Activated naive CD4-positive, alpha-beta T cell (primary cell): ENCODE measurements at regions not wholly inside any gene's neighbourhood (a gene's known extent, or its start where the extent isn't known, plus 50 kb on each side); places are given as distances from the start of the nearest gene placed in this dataset.
"Not testable (repeated sequence)": the region's sequence is repeated elsewhere in the genome, so short reads cannot be mapped to it uniquely, and the experiment has no call there.

Experiments used
- DNase-seq, 4 experiments: peaks; one replicate each; lab custom pipeline; 2025; lab: John Stamatoyannopoulos, UW

DNA sequence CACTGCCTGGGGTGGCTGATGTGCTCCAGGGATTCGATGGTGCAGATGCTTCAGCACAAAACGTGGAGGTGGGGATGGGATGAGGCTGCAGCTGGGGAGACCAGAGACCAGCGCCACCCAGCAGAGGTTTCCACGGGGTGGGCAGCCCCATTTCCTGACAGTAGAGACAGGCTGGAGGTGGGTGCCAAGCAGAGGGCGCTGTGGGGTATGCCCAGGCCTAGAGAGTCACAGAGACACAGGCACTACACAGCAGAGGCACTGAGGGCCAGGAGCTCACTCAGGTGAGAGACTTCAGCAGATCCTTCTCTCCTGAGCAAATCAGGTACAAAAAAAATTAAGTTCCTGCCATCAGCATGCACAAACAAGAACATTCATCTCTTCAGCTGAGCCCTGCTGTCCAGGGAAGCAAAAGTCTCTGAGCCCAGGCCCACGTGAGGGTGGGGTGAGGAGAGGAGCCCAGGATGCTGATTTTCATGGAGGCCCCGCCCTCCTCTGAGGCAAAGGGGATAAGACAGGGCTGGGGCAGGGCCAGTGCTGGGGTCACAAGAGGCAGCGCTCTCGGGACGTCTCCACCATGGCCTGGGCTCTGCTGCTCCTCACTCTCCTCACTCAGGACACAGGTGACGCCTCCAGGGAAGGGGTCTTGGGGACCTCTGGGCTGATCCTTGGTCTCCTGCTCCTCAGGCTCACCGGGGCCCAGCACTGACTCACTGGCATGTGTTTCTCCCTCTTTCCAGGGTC lies 53.1 kb downstream of the GGTLC2 start:
- DNase-seq, result no peak

DNA sequence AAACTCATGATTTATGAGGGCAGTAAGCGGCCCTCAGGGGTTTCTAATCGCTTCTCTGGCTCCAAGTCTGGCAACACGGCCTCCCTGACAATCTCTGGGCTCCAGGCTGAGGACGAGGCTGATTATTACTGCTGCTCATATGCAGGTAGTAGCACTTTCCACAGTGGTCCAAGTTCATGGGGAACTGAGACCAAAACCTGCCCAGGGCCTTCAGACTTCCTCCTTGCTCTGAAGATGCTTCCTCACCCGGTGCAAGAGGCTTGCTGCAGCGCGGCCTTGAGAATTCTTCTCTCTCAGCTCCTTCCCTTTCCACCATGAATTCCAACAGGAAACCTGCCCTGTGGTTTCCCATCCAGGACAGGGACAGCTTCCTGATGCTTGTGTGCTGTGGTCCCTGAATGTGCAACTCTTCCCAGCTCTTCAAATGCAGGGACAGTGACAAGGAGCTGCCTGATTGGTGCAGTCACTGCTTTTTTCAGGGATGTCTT lies 53.9 kb downstream of the GGTLC2 start:
- DNase-seq, result no peak

DNA sequence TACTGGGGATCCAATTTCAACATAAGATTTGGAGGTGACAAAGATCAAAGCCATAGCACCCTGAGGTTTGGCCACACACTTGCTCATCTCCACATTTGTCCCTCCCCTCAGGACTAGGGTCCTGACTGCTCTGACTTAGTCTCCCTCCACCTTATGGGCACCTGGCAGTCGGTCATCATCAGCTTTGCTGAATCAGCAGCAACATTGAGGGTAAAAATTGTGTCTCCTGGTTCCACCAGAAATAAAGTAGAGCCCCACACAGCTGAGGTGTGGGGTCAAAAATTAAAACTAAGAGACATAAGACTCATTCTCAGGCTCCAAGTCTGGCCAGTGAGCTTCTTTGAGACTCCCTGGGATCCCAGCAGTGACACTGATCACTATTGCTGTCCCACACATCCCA lies 56.2 kb downstream of the GGTLC2 start:
- no peak for DNase-seq

DNA sequence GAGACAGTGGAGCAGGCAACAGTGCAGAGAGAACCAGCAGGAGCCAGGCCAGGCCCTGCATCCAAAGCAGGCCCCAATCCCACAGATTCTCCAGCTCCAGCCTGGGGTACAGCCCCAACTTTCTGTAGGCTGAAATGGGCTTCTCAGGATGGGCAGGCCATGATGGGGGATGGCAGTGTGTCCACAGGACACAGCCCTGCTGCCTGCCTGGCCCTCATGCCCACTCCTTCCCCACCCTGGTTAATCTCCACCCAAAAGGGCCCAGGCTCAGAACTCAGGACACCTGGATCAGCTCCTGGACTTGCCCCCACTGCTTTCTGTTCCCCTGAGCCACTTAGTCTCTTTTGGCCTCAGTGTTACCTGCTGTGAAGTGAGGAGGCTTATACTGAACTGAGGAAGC lies 57.1 kb downstream of the GGTLC2 start:
- not testable (repeated sequence) for DNase-seq

DNA sequence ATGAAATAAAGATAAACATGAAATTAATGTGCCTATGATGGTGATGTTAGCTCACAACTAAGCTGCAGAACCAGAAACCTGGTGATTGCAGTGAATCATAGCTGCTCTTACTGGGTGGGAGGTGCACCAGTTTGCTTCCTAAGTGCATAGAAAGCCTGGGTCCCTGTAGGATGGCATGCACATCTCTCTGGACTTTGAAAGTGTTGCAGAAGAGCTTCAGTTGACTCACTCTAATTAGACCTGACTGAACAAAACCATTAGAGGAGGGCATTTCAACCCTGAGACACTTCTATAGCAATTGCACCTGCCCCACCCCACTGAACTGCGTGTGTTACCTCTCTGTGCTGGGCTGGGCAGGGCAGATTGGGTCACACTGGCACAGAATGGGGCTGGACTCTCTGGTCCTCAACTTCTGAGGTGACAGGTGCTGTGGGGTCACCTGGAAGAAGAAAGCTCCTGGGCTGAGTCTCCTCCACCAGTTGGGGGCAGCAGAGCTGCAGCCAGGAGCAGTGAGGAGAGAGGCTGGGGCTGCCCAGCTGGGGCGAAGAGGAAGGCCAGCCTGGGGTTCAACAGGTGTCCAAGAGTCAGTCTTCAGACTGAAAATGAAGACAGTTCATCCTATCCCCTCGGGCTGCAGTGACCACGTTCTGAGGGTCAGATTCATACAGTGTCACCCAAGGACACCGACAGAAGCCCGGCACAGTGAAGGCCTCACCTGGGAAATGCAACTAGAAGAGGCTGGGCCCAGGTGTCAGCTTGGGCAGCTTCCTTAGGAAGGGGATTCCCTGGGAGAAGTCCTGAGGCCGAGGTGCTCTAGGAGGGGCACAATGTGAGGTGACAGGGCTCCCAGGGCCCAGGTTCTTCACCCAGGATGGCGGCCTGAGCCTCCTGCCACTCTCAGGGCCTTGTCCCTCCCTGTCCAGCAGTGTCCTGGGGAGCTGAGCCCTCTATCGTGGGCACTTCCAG lies 58.1 kb downstream of the GGTLC2 start:
- DNase-seq, result no peak

DNA sequence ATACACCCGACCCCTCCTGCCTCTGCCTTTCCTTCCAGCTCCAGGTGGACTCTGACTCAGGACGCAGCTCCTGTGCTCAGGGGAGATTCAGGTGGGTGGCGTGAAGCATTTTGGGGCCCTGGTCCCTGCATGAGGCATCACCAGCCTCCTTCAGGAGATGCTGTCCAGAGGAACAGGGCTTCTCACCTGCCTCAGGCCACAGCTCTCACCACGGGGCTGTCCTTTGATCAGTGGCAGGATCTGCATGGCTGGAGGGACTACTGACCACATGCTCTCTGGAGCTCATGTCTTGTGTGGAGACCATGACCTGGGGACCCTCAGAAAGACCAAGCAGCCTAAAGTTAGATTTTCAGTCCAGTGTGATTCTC lies 58.8 kb downstream of the GGTLC2 start:
- DNase-seq, result no peak

DNA sequence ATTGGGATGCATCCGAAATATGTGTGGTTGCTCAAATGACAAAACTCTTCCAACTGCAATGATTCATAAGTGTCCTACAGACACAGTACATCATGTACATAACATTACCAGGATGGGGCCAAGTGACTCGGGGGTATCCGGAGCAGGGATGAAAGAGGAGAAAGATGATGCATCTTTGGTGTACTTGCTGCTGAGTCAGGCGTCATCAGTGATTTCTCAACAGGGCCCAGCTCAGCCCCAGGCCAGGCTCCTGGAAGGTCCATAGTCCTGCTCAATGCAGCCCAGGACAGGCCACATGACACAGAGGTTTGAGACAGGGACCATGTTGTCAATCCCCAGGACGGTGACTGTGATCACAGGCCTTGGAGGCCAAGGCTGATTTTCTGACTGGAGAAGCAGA lies 59.3 kb downstream of the GGTLC2 start:
- no peak for DNase-seq

DNA sequence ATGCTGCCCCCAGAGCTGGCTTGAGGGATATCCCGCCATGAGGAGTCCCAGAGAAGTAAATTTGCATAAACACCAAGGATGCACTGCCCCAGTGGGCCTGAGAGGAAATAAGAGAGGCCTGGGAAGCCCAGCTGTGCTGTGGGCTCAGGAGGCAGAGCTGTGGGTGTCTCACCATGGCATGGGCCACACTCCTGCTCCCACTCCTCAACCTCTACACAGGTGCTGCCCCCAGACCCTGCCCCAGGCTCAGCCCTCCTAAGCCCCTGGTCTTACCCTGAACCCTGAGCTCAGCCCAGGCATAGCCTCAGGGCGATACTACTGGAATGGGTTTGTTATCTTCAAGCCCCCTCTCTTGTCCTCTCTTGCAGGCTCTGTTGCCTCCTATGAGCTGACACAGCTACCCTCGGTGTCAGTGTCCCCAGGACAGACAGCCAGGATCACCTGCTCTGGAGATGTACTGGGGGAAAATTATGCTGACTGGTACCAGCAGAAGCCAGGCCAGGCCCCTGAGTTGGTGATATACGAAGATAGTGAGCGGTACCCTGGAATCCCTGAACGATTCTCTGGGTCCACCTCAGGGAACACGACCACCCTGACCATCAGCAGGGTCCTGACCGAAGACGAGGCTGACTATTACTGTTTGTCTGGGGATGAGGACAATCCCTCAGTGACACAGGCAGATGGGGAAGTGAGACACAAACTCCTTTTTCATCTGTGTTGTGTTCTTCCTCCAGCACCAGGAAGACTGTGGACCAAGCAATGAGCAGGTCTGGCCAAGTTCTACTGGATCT lies 59.9 kb downstream of the GGTLC2 start:
- no peak for DNase-seq

DNA sequence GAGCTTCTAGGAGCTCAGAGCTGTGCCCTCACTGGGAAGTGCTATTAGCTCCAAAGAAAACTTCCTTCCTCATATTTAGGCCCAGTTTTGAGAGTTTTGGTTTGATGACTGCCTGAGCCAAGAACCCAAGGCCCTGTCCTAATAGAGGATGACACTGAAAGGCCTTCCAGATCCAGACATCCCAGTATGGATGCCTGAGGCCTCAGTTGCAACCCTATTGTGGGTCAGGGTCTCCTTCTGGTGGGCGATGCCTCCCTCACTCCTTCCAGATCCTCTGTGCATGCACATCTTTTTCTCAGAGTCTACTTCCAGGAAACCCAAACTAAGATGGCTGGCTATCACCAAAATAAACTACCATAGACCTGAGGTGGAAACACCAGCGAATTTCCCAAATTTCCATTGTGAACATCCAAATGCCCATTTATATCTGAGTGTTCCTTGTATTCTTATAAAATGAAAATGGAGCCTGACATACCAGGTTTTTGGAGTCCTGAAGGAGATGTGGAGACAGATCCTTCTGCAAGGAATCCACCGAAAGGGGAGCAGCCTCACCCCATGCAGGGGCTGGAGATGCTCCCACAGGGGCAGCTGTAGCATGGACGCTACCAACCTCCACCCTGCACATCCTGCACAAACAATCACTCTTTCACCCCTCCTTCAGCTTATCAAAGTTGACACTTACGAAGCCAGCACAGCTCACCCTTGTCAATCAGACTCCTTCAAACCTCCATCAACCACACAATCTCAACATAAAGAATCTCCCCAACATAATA lies 61.1 kb downstream of the GGTLC2 start:
- no peak for DNase-seq

DNA sequence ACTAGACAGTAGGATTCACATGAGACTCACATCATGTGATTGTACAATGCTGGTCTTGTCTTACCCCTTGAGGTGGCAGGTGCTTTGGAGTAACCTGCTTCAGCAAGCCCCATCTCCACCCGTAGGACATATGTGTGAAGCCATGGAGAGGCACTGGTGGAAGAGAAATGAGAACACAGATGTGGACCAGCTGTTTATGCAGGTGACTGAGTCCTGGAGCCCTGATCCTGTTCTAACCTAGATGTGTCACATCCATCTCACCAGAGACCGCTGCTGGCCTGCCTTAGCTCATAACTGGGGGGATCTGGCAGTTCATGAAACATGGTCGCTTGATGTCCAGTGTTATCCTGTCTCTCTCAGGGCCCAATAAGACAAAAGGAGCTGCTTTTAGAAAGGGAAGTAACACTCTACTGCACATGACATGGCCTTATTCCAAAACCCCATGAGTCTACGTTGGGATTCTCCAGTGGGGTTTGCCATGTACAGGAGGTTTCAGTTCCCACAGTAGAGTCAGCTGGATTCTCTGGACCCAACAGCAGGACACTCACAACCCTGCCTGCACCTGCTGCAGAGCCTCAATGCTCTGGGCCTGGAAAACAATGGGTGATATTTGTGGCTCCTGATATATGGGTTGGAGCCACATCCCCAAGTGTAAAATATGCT lies 62.0 kb downstream of the GGTLC2 start:
- DNase-seq, result no peak

DNA sequence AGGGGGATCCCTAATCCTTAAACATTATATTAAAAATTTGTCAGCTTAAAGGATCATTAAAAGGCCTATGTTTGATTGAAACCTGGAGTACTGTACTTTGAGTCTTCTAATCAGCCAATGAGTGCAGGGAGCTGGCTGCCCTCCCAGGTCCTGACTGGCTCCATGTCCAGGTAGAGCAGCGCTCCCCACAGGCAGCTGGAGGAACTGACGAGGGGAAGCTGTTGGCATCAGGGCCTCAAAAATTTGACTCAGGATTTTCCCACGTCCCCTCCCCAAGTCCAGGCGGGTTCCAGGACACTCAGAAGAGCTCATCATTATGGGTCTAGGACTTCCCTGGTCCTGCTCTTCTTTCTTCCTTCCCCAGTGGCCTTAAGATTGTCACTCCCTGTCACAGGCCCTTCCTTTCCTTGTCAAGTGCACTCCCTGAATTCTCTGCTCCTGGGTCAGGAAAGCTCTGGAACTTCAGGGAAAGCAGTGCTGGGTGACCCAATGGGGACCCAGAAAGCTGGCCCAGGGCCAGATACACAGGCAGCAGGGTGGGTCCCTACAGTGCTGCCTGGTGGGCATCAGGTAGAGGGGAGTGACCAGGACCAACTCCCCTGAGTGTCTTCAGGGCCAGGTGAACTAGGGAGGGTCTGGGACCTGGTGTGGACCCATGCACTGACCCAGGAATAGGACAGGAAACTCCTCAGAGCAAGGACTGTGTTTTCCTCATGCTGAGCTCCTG lies 65.5 kb downstream of the GGTLC2 start:
- no peak for DNase-seq

DNA sequence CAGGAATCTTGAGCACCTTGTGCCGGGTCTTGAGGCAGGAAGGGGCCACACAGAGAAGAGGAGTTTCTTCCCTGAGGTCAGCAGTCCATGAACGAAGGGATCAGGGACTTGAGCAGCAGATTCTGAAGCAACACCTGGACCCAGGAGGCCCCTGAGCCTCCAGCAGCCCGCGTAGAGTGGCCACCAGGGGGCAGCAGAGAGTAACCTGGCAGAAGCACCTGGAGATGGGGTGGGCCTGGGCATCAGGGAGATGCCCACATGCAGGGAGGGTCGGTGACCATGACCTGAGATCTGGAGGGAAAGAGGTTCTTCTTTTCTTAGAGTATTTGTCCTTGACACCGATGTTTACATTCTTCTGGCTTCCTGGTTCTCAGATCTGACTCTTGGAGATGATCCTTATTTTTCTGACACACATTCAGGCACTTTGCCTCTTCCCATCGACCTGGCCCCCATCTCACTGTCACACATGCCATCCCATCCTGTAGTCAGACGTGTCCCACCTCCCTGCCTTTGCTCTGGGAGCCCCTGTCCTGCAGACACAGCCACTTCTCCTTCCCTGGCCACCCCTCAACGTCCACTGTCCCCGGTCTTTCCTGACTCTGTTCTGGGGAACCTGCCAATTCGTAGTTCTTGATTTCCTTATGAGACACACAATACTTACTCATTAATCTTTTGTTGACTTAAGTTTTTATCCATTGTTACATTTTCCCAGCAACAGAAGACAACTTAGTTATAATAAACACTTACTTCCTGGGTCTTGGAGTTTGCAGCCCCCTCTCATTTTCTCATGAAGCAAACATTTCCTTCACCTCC lies 66.5 kb downstream of the GGTLC2 start:
- peak; percentile 55 to 76 (median 72) for DNase-seq

DNA sequence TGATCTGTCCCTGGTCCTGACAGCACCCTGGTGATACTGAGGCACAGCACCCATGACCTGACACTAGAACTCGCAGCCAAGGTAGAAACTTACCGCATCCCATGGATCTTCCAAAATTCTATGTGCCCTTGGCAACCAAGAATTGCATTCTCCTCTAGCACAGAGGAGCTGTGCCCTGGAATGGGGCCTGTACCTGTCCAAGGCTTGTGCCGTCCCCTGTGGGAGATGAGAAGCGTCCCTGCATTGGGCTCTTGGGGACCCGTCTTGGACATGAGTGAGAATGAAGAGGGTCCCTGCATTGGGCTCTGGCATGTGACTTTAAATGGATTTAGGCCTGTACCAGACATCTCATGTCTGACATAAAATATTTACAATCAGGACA lies 67.1 kb downstream of the GGTLC2 start:
- no peak for DNase-seq

DNA sequence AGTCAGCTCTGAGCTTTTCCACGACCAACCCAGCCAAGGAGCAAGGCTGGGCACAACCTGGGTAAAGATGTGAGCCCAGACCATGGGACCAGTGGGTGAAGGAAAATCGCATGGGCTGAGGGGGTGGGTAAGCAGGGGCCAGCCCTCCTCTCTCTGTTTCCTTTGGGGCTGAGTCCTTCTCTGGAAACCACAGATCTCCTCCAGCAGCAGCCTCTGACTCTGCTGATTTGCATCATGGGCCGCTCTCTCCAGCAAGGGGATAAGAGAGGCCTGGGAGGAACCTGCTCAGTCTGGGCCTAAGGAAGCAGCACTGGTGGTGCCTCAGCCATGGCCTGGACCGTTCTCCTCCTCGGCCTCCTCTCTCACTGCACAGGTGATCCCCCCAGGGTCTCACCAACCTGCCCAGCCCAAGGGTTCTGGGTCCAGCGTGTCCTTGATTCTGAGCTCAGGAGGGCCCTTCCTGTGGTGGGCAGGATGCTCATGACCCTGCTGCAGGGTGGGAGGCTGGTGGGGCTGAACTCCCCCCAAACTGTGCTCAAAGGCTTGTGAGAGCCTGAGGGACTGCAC lies 67.8 kb downstream of the GGTLC2 start:
- DNase-seq, result no peak

DNA sequence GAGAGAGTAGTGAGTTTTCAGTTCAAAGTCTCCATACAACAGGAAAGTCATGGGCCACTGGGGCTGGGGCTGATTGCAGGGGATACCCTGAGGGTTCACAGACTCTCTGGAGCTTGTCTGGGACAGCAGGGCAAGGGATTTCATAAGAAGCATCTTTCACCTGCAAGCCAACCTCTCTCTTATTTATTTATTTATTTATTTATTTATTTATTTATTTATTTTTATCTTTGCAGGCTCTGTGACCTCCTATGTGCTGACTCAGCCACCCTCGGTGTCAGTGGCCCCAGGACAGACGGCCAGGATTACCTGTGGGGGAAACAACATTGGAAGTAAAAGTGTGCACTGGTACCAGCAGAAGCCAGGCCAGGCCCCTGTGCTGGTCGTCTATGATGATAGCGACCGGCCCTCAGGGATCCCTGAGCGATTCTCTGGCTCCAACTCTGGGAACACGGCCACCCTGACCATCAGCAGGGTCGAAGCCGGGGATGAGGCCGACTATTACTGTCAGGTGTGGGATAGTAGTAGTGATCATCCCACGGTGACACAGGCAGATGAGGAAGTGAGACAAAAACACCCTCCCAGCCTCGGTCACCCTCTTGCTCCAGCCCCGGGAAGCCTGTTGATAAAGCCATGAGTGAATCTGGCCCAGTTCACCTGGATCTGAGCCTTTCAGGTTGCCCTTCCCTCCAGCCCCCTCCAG lies 68.4 kb downstream of the GGTLC2 start:
- no peak for DNase-seq

DNA sequence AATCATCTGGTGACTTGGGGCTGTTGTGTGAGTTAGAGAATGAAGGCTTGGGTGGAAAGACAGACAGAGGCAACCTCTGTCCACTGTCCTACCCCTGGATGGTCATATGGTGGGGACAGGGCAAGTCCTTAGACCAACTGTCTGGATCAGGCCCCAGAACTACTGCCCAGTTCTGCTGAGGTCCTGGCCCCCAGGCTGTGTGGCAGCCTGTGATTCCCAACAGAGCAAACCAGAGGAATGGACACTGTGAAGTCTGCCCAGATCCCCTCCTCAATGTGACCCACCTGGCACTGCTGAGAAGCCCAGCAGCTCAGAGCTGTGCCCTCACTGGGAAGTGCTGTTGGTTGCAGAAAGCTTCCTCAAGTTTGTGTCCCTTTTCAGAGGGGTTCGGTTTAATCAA lies 69.0 kb downstream of the GGTLC2 start:
- DNase-seq, result no peak

DNA sequence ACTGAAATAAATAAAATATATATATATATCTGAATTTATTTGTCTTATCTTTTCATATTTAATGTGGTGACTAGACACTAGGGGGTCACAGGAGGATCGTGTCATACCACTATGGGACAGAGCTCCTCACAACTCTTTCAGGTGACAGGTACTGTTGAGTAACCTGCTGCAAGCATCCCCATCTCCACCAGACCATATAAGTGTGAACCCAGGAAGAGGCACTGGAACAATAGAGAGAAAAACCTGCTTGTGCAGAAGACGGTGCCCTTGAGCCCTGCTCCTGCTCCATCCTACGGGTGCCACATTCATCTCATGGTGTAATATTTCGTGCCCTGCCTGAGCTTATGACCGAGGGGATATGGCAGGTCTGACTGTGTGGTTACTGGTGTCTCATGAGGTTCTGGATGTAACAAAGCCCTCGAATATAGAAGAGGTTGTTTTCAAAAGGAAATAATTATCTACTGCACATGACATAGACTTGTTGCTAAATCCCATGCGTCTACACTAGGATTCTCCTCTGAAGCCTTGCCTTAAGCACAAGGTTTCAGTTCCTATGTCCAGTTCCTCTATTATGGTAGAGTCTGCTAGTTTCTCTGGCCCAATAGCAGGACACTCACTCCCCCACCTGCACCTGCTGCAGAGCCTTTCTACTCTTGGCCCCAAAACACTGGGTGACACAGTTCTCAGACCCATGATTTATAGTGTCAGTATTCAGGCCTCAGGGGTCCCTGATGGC lies 70.4 kb downstream of the GGTLC2 start:
- no peak for DNase-seq
